ENCODE measurements at regions not wholly inside any gene's neighbourhood (a gene's known extent, or its start where the extent isn't known, plus 50 kb on each side); places are given as distances from the start of the nearest gene placed in this dataset.

GRCh38 chr1:81113688-81114087 lies 687.0 kb upstream of the ADGRL2 start:
- no peak for TF ChIP-seq POLR2A (IDR thresholded peaks at IDR 0.05)
- no peak for TF ChIP-seq CTCF (IDR thresholded peaks at IDR 0.05)
